Stimulated activated CD4-positive, alpha-beta T cell treated with anti-CD3 and anti-CD28 coated beads, Interleukin-12 subunit alpha, Interleukin-12 subunit beta, amount 100 ng/mL, for 24 hours (primary cell): ENCODE measurements at regions not wholly inside any gene's neighbourhood (a gene's known extent, or its start where the extent isn't known, plus 50 kb on each side); places are given as distances from the start of the nearest gene placed in this dataset.

ENCODE experiments used
- DNase-seq, 2 experiments: peaks; one replicate each; pipeline ENCODE4 v3.0.0-alpha.2; 2020; ENCODE audit warnings: low read depth in 2 of 2

- DNase-seq: no peak
These were observed 503.4 kb downstream of the PLXNA4 start for GRCh38 chr7:132072873-132073272.

- DNase-seq: no peak
These were observed 504.1 kb downstream of the PLXNA4 start for GRCh38 chr7:132072165-132072564.

- DNase-seq: no peak
These were observed 507.0 kb downstream of the PLXNA4 start for GRCh38 chr7:132069306-132069705.

- DNase-seq: no peak
These were observed 509.5 kb downstream of the PLXNA4 start for GRCh38 chr7:132066761-132067171.

GRCh38 chr7:132065989-132066603, 509.7 kb upstream of the PODXL start:
- DNase-seq: no peak

GRCh38 chr7:132065193-132065988, 509.0 kb upstream of the PODXL start:
- DNase-seq: no peak

- DNase-seq: no peak
These were observed 507.4 kb upstream of the PODXL start for GRCh38 chr7:132063800-132064199.

- DNase-seq: no peak
These were observed 505.5 kb upstream of the PODXL start for GRCh38 chr7:132061937-132062336.

GRCh38 chr7:132059141-132059540, 502.7 kb upstream of the PODXL start:
- DNase-seq: no peak

- DNase-seq: no peak
These were observed 499.1 kb upstream of the PODXL start for GRCh38 chr7:132055336-132056120.

GRCh38 chr7:132053871-132054270, 497.4 kb upstream of the PODXL start:
- no peak for DNase-seq

- no peak for DNase-seq
These were observed 494.9 kb upstream of the PODXL start for GRCh38 chr7:132051311-132051710.

GRCh38 chr7:132049462-132050304, 493.3 kb upstream of the PODXL start:
- peak in 1 of 2 experiments; percentile 27 for DNase-seq

- no peak for DNase-seq
These were observed 489.1 kb upstream of the PODXL start for GRCh38 chr7:132045481-132045980.

- no peak for DNase-seq
These were observed 488.6 kb upstream of the PODXL start for GRCh38 chr7:132045002-132045401.

- DNase-seq: no peak
These were observed 487.8 kb upstream of the PODXL start for GRCh38 chr7:132044247-132044646.

GRCh38 chr7:132041108-132041507, 484.7 kb upstream of the PODXL start:
- no peak for DNase-seq

- no peak for DNase-seq
These were observed 479.3 kb upstream of the PODXL start for GRCh38 chr7:132035517-132036362.

GRCh38 chr7:132034748-132035416, 478.5 kb upstream of the PODXL start:
- DNase-seq: no peak

- no peak for DNase-seq
These were observed 474.5 kb upstream of the PODXL start for GRCh38 chr7:132030883-132031282.
